NT2/D1 (cell line): ENCODE measurements at regions not wholly inside any gene's neighbourhood (a gene's known extent, or its start where the extent isn't known, plus 50 kb on each side); places are given as distances from the start of the nearest gene placed in this dataset.

ENCODE experiments used
- DNase-seq: peaks from one replicate; pipeline ENCODE4 v3.0.0-alpha.2; 2011; ENCODE audit warnings: low read depth, low spot score
- H3K27me3 ChIP-seq: 2 replicates; pipeline ENCODE4 v1.6.0; 2011; ENCODE audit warnings: mild to moderate bottlenecking; ENCODE audit not compliant: insufficient read length, insufficient read depth
- H3K36me3 ChIP-seq: 2 replicates; pipeline ENCODE4 v1.6.1; 2011; ENCODE audit warnings: mild to moderate bottlenecking, low read length, mixed read lengths; ENCODE audit not compliant: insufficient read depth, insufficient read length
- H3K4me1 ChIP-seq: 2 replicates; pipeline ENCODE4 v1.5.1; 2011; ENCODE audit not compliant: insufficient read depth, insufficient read length
- H3K4me3 ChIP-seq: 2 replicates; pipeline ENCODE4 v1.5.1; 2011; ENCODE audit warnings: low read depth; ENCODE audit not compliant: insufficient read length
- H3K9ac ChIP-seq: 2 replicates; pipeline ENCODE4 v1.6.0; 2011; ENCODE audit warnings: low read depth; ENCODE audit not compliant: insufficient read length
- H3K9me3 ChIP-seq: 2 replicates; pipeline ENCODE4 v1.5.1; 2011; ENCODE audit warnings: mild to moderate bottlenecking, low read length; ENCODE audit not compliant: insufficient read depth
- SUZ12 ChIP-seq: IDR thresholded peaks from 2 replicates; pipeline ENCODE4 v1.6.1; 2011; ENCODE audit not compliant: insufficient read length, insufficient read depth; ENCODE audit errors: extremely low read depth
- YY1 ChIP-seq: IDR thresholded peaks from 2 replicates; pipeline ENCODE4 v1.6.1; 2011; ENCODE audit not compliant: insufficient read length, insufficient read depth
- ZNF274 ChIP-seq: IDR thresholded peaks from 2 replicates; pipeline ENCODE4 v1.6.1; 2011; ENCODE audit warnings: mild to moderate bottlenecking, low read depth, low read length

- TF ChIP-seq ZNF274 = no peak
- TF ChIP-seq SUZ12 = no peak
- TF ChIP-seq YY1 = no peak
These were observed 313.9 kb upstream of the SATB1 start for GRCh38 chr3:18739099-18739433.

GRCh38 chr3:18738393-18739098 lies 313.4 kb upstream of the SATB1 start:
- H3K4me3 ChIP-seq = no peak overlapping the region
- TF ChIP-seq YY1 (no peak), ZNF274 (no peak), SUZ12 (no peak)
- no peak overlapping the region for H3K9ac ChIP-seq
- no peak for DNase-seq
- H3K4me1 ChIP-seq = no peaks in the 10 kb centered on the region
- H3K36me3 ChIP-seq = no peaks in the 10 kb centered on the region
- no peaks in the 10 kb centered on the region for H3K9me3 ChIP-seq
- H3K27me3 ChIP-seq = no peaks in the 10 kb centered on the region

More at GRCh38 chr3:18739099-18739433, 313.9 kb upstream of the SATB1 start:
- Histone ChIP-seq H3K9ac (no peak overlapping the region), H3K4me3 (no peak overlapping the region), H3K4me1 (no peaks in the 10 kb centered on the region), H3K36me3 (no peaks in the 10 kb centered on the region), H3K27me3 (no peaks in the 10 kb centered on the region), H3K9me3 (no peaks in the 10 kb centered on the region)
- no peak for DNase-seq

- Histone ChIP-seq H3K9ac (no peak overlapping the region), H3K27me3 (no peaks in the 10 kb centered on the region), H3K4me1 (no peaks in the 10 kb centered on the region), H3K4me3 (no peak overlapping the region), H3K9me3 (no peaks in the 10 kb centered on the region), H3K36me3 (no peaks in the 10 kb centered on the region)
- DNase-seq = no peak
- TF ChIP-seq ZNF274 (no peak), SUZ12 (no peak), YY1 (no peak)
These were observed 309.9 kb upstream of the SATB1 start for GRCh38 chr3:18735005-18735404.

- TF ChIP-seq YY1 (no peak), SUZ12 (no peak), ZNF274 (no peak)
- Histone ChIP-seq H3K9ac (no peak overlapping the region), H3K36me3 (no peaks in the 10 kb centered on the region), H3K4me1 (no peaks in the 10 kb centered on the region), H3K4me3 (no peak overlapping the region), H3K9me3 (no peaks in the 10 kb centered on the region), H3K27me3 (no peaks in the 10 kb centered on the region)
- no peak for DNase-seq
These were observed 309.2 kb upstream of the SATB1 start for GRCh38 chr3:18734309-18734708.

GRCh38 chr3:18732474-18732873 lies 307.3 kb upstream of the SATB1 start:
- no peaks in the 10 kb centered on the region for H3K36me3 ChIP-seq
- no peaks in the 10 kb centered on the region for H3K27me3 ChIP-seq
- no peaks in the 10 kb centered on the region for H3K4me1 ChIP-seq
- no peaks in the 10 kb centered on the region for H3K9me3 ChIP-seq
- TF ChIP-seq YY1 = no peak
- TF ChIP-seq ZNF274 = no peak
- no peak for TF ChIP-seq SUZ12
- no peak for DNase-seq
- H3K9ac ChIP-seq = no peak overlapping the region
- H3K4me3 ChIP-seq = no peak overlapping the region

GRCh38 chr3:18730491-18730890 lies 305.4 kb upstream of the SATB1 start:
- TF ChIP-seq ZNF274 (no peak), SUZ12 (no peak), YY1 (no peak)
- H3K4me3 ChIP-seq = no peak overlapping the region
- H3K9ac ChIP-seq = no peak overlapping the region
- no peaks in the 10 kb centered on the region for H3K4me1 ChIP-seq
- H3K9me3 ChIP-seq = no peaks in the 10 kb centered on the region
- H3K27me3 ChIP-seq = no peaks in the 10 kb centered on the region
- no peaks in the 10 kb centered on the region for H3K36me3 ChIP-seq
- no peak for DNase-seq

- H3K4me1 ChIP-seq = no peaks in the 10 kb centered on the region
- H3K9me3 ChIP-seq = no peaks in the 10 kb centered on the region
- no peak for DNase-seq
- no peak overlapping the region for H3K4me3 ChIP-seq
- H3K27me3 ChIP-seq = no peaks in the 10 kb centered on the region
- no peaks in the 10 kb centered on the region for H3K36me3 ChIP-seq
- TF ChIP-seq ZNF274 (no peak), SUZ12 (no peak), YY1 (no peak)
- no peak overlapping the region for H3K9ac ChIP-seq
These were observed 304.5 kb upstream of the SATB1 start for GRCh38 chr3:18729671-18730070.
